Right ventricle myocardium superior (tissue), 1 donor: ENCODE measurements at regions not wholly inside any gene's neighbourhood (a gene's known extent, or its start where the extent isn't known, plus 50 kb on each side); places are given as distances from the start of the nearest gene placed in this dataset.

Experiments used
- ATAC-seq: fragments of 200-7000 bp; cut with Tn5 transposase; one replicate; pipeline ENCODE4 v1.9.1; 2020; ENCODE audit warnings: mild to moderate bottlenecking; ENCODE audit not compliant: poor library complexity
- DNase-seq: peaks from one replicate; pipeline ENCODE4 v3.0.0-alpha.2; 2020
- intact Hi-C: fragments of 100-400 bp; cut with DNase I; formaldehyde crosslinking; loops from one replicate; pipeline ENCODE4 v1.11.2; 2022
- donor health status: DM: no; HTN: yes; CAD: no; lungs with severe emphysema.

GRCh38 chr3:144522456-144522855 lies 550.8 kb downstream of the DIPK2A start:
- intact Hi-C loops = no loop called here
- DNase-seq (no peak), ATAC-seq (no peak)

GRCh38 chr3:144523396-144523795 lies 551.8 kb downstream of the DIPK2A start:
- intact Hi-C loops = no loop called here
- ATAC-seq (no peak), DNase-seq (no peak)

GRCh38 chr3:144524531-144524930 lies 552.9 kb downstream of the DIPK2A start:
- intact Hi-C loops = no loop called here
- no peak for ATAC-seq
- DNase-seq = no peak

GRCh38 chr3:144529566-144529965 lies 557.9 kb downstream of the DIPK2A start:
- ATAC-seq (no peak), DNase-seq (no peak)
- intact Hi-C loops = no loop called here

GRCh38 chr3:144544871-144545270 lies 573.2 kb downstream of the DIPK2A start:
- intact Hi-C loops = no loop called here
- DNase-seq = no peak
- ATAC-seq = no peak

- DNase-seq = no peak
- no peak for ATAC-seq
- intact Hi-C loops = no loop called here
Observed at GRCh38 chr3:144546539-144546938, 574.9 kb downstream of the DIPK2A start.

GRCh38 chr3:144548346-144548745 lies 576.7 kb downstream of the DIPK2A start:
- DNase-seq = no peak
- ATAC-seq = no peak
- intact Hi-C loops = no loop called here

GRCh38 chr3:144549166-144549565 lies 577.5 kb downstream of the DIPK2A start:
- ATAC-seq = no peak
- no peak for DNase-seq
- intact Hi-C loops = no loop called here

- ATAC-seq (no peak), DNase-seq (no peak)
- intact Hi-C loops = no loop called here
Observed at GRCh38 chr3:144552346-144553057, 580.9 kb downstream of the DIPK2A start.

- intact Hi-C loops = no loop called here
- ATAC-seq = no peak
- DNase-seq = no peak
Observed at GRCh38 chr3:144553301-144553700, 581.7 kb downstream of the DIPK2A start.

GRCh38 chr3:144554889-144555288 lies 583.3 kb downstream of the DIPK2A start:
- intact Hi-C loops = no loop called here
- ATAC-seq = no peak

GRCh38 chr3:144556392-144556791 lies 584.8 kb downstream of the DIPK2A start:
- intact Hi-C loops = no loop called here
- ATAC-seq (no peak), DNase-seq (no peak)

More at GRCh38 chr3:144554889-144555288, 583.3 kb downstream of the DIPK2A start:
- no peak for DNase-seq

GRCh38 chr3:144557515-144557914 lies 585.9 kb downstream of the DIPK2A start:
- intact Hi-C loops = no loop called here
- DNase-seq = no peak
- ATAC-seq = no peak

- intact Hi-C loops = no loop called here
- DNase-seq (no peak), ATAC-seq (no peak)
Observed at GRCh38 chr3:144564011-144564410, 592.4 kb downstream of the DIPK2A start.

GRCh38 chr3:144566320-144566719 lies 594.7 kb downstream of the DIPK2A start:
- DNase-seq (no peak), ATAC-seq (no peak)
- intact Hi-C loops = no loop called here

- DNase-seq (no peak), ATAC-seq (no peak)
- intact Hi-C loops = no loop called here
Observed at GRCh38 chr3:144569651-144570050, 598.0 kb downstream of the DIPK2A start.

GRCh38 chr3:144583871-144584270 lies 612.2 kb downstream of the DIPK2A start:
- ATAC-seq = no peak
- DNase-seq = no peak
- intact Hi-C loops = no loop called here

- intact Hi-C loops = no loop called here
- no peak for ATAC-seq
- DNase-seq = no peak
Observed at GRCh38 chr3:144585408-144585807, 613.8 kb downstream of the DIPK2A start.

GRCh38 chr3:144585953-144586352 lies 614.3 kb downstream of the DIPK2A start:
- intact Hi-C loops = no loop called here
- DNase-seq = no peak
- ATAC-seq = no peak

- intact Hi-C loops = no loop called here
- ATAC-seq (no peak), DNase-seq (no peak)
Observed at GRCh38 chr3:144586382-144586781, 614.8 kb downstream of the DIPK2A start.

- DNase-seq = no peak
- no peak for ATAC-seq
- intact Hi-C loops = no loop called here
Observed at GRCh38 chr3:144590854-144591253, 619.2 kb downstream of the DIPK2A start.
